GM19240 (cell line): ENCODE measurements at regions not wholly inside any gene's neighbourhood (a gene's known extent, or its start where the extent isn't known, plus 50 kb on each side); places are given as distances from the start of the nearest gene placed in this dataset.
"Not testable (repeated sequence)": the region's sequence is repeated elsewhere in the genome, so short reads cannot be mapped to it uniquely, and the experiment has no call there.

Experiments used
- DNase-seq: peaks from one replicate; pipeline ENCODE4 v3.0.0; 2011; ENCODE audit warnings: low spot score; ENCODE audit not compliant: insufficient read length

DNA sequence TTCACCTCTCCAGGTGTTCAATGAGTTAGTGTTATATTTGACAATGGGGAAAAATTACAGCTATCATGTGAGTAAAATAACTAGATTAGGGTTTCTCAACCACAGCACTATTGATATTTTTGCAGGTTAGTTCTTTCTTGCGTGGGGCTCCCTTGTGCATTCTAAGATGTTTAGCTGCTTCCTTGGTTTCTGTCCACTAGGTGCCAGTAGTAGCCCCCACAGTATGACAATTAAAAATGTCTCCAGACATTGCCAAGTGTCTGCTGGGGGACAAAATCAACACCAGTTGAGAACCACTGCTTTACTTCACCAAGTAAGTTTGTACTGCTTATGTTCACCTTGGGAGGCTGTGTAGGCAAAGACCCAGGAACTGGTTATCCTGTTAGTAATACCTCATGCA lies 618.7 kb downstream of the EDEM1 start:
- no peak for DNase-seq

DNA sequence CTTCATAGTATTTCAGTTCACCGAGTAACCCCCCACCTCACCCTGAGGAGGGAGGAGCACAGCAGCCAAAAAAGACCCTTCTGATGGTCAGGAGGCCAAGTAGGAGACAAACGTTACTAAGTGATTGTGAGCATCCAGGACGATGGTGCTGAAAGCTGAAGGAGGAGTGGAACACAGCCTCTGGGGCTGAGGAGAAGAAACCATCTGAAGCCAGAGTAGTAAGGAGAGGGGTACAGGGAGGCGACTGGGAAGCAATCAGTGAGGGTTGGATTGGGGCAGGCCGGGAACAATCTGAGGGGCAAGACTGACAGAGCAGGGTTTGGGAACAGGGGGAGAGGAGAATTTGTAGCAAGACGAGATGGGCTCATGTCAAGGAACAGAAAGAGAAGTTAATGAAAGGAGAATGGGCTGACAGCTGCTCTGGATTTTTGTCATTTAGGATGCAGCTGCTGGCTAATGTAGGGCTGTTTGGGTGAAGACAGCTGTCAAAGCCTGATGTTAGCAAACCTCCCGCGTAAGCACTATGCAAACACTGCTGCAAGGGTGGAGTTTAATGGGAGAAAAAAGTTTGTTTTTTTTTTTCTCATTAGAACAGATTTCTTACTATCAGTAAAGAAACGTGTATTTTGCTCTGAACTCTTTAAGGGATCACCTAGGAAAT lies 622.2 kb downstream of the EDEM1 start:
- no peak for DNase-seq

DNA sequence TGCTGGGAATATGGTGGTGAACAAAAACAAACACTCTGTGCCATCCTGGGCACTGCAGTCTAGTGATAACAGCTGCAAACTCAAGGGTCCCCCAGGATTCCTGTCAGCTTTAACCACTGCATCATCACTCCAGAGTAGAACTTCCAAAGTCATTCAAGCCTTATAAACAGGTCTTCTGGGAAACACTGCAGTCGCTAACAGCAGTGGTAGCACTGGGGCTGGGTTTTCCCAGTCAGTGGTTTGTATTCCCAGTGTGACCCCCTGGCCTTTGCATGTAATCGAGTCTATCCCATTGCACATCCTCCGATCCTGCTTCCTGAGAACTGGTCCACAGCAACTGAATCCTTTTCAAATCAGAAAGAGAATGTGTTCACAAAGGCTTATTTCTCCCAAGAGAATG lies 623.5 kb downstream of the EDEM1 start:
- no peak for DNase-seq

DNA sequence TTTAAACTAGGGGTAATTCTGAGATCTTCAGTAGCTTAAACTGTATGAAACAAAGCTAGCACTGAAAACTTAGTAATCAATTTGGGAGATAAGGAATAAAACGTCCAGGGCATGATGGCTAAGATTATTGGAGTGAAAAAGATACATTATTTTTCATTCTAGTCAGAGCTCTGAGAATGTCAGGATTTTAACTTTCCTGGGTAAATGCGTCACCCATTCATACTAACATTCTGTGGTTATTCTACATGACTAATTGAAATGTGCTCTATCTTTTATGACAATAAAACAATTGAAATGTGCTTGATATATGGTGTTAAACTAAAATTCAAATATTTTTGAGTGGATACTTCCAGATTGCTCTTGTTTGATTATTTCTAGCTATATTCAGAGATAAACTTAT lies 626.0 kb downstream of the EDEM1 start:
- DNase-seq = no peak

DNA sequence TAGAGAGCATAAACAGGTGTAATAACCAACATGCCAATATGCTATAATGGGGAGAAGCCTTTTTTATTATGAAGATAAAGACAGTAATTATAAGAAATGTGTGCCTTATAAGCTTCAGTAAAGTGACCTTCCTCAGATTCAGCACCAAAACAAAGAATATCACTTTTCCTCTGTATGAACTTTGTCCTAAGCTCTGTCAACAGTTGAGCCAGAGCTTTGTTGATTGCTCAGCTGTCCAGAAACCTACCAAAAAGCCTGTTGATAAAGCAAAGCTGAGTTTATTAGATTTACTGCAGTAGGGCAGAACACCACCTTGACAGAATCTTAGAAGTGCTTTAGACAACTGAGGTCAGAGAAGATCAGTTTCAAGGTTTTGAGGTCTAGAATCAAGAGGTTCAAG lies 635.3 kb downstream of the EDEM1 start:
- no peak for DNase-seq

DNA sequence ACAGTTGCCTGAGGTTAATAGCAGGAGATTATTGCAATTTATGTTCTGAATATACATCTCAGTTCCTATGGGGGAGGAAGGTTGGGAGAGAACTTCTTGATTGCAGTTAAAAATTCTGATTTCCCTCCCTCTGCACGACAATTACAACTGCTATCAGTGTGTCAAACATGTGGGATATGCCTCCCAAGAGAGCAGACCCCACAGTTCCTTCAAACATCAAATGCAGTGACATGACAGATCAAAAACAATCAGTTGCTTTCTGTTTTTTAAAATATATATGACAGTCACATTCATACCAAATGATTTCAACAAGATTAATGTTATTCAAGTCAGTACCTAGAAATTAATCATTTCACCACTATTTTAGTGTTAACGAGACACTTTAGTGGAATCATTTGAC lies 639.0 kb downstream of the EDEM1 start:
- no peak for DNase-seq

DNA sequence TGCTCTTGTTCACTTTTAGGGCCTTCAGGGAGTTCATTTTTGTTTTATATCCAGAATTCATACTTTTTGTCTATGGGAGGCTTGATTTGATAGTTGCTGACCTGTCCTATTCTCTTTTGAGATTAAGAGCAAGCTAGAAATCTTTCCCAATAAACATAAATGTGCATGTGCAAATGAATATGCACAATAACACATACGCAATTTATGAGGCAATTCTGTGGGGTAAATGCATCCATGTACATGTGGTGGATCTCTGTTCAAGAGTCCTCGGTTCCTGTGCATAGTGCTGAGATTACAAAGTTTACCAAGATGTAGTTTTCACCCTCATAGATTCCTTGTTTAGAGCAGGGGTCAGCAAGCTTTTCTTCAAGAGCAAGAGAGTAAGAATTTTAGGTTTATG lies 640.7 kb downstream of the EDEM1 start:
- DNase-seq = no peak

DNA sequence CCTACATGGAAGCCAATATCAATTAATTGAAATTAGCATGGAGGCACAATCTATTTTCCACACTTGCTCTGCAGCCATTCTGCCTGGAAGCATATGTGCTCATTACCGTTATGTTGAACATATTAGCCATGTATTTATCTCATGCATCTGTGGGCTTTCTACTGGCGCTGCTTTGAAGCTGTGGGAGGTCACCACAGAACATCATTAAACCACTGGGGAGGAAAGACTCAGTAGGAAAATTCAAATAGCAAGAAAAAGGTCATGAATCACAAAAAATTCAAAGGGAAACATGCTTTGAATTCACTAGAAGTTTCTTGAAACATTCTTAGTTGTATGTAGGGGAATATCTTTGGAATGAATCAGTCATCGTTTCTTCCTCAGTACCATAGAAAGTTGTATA lies 652.5 kb downstream of the EDEM1 start:
- DNase-seq = no peak

DNA sequence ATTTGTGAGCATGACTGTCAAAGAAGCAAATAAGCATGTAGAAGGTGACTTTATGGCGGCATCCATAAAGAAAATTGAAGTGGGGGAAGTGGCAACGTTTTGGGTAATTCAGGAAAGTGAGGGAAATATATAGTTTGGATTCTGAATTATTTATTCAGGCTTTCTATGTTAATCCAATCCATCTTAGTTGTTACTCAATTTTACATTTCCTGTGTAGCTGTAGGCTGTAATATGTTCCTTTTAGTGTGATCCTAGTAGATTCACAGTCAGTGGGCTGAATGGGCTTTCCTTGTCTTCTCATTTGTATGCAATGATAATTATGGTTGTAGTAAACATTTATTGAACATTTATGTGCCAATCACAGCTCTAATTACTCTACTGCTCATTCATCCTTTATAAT lies 654.1 kb downstream of the EDEM1 start:
- DNase-seq = no peak

DNA sequence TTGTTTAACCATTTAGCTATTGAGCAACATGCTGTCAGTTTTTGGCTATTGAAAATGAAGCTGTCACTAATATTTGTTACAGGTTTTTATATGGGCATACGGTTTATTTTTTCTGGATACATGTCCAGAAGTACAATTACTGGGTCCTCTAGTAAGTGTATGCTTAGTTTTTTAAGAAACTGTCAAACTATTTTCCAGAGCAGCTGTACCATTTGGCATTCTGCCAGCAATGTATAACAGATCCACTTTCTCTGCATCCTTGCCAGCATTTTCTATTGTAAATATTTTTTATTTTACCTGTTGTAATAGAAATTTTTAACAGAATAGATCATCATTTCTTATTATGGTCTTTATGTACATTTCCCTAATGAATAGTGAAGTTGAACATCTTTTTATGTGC lies 658.8 kb downstream of the EDEM1 start:
- no peak for DNase-seq

DNA sequence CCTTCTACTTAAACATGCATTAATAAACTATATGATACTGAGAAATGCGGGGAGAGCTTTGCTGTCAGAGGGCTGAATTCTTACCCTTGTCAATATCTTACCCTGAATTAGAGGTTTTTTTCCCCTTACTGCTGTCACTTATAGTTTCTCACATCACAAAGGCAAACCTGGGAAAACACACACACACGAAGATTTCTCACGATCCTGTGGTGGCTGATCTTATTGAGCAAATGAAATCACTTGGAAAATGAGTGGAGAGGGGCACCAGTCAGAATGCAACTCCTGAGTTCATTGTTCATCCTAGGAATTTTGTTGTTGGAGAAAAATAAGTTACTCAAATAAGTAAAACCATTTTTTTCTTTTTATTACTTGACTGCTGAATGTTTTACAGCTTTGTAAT lies 673.6 kb downstream of the EDEM1 start:
- DNase-seq = no peak

DNA sequence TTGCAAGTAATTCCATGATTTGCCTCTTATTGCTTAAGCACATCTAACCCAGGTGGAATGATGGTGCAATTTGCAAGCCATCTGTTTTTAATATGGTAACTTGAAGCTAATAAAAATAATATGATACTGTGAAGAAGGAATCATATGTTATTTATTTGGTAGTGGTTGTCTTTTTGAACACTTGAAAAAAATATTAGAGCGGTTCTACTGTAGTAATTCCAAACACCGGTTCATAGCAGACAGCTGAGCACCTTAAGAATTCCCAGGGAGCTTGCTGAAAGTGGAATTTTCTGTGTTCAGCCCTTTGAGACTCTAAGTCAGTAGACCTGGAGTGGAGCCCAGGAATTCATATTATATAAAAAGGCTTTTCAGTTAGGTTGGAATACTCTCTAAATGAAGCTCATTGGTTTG lies 687.4 kb downstream of the EDEM1 start:
- DNase-seq = no peak

DNA sequence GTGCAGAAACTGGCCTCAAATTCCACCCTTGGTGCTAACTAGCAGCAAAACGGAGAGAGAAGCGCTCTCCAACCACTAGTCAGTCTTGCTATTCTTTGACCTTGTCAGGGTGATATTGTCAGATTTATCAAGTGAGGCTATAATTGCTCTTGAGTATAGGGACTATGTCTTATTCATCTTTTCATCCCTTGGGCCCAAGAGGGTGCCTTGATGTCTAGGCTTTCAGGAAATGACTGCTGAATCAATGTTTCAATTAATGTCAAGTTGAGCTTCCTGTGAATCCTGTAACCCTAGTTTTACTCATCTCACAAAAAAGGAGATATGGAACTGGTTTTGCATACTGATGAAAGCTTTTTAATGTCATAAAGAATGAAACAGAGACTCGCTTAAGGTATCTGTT lies 701.3 kb downstream of the EDEM1 start:
- DNase-seq = no peak

DNA sequence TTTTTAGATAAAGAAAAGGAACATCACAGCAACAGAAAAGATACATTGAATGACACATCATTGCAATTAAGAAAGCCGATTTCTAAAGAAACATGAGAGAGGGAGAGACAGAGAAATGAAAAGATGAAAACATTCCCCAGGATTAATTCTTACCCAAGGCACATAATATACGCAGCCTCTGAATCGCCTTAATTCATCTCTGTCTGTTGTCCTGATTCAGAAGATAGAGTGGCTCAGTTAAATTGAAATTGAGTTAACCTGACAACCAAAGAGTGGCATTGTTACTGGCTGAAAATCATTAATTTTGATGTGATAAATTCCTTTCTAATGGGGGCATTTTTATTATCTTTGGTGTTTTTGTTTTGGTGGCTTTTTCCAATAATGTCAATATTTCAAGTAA lies 701.9 kb downstream of the EDEM1 start:
- DNase-seq = no peak

DNA sequence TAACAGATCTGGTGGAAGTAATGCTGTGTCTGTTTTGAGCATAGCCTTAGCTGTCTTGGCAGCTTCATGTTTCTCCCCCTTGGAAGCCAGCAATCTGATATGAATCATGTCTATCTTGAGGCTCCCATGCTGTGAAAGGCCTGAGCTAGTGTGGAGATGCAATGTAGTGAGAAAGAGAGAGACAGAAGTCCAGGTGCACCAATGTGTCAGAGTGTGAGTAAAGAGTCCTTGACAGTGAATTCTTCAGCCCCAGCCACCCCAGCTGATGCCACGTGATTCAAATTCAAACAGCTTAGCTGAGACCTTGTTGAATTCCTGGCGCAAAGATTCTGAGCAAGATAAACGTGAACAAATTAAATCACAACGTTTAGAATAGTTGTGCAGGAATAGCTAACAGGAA lies 704.2 kb downstream of the EDEM1 start:
- no peak for DNase-seq

DNA sequence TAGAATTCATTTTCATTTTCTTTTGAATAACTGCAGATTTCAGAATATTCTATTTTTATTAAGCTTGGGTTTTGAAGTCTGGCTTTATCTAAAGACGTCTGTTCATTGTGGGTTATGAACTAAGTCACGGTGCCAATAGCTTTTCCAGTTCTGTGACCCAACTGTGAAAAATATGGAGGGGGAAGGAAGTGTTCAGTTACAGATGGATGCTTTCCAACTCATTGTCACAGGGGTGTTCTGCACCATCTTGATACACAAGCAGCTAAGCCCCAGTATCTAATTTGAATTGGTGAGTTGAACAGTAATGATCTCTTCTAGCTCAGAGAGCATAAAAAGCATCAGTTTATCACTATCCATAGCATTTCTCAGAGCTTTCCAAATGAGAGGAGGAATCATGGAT lies 710.6 kb downstream of the EDEM1 start:
- DNase-seq = no peak

DNA sequence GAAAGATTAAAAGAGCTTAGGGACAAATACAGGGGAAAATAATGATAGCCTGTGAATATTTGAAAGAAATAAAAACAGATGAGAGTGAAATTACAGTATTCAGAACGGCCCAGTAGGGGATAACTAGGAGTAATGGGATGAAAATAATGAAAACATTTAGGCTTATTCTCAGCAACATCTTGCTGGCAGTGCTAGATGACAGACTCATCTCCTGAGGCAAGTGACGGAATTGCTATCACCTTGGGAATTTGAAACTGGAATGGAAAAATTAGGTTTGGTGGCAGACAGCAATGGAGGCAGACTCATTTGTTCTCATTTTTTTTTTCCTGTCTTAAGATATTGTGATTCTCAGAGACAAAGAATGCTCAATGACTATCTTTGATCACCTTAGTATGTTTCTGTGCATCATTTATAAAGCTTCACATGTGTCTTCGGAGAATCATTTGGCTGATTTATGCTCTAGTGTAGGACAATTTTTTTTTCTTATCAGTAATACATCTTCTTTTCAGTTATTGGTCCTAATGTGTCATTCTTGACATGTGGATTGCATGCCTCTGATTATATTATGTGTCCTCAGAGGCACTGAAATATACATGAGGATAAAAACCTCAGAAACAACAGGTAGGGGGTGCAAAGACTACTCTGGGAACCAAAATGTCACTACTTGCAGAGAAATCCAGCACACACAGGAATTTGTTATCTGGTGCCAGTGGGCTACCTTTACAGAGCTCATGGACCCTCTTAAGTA lies 711.7 kb downstream of the EDEM1 start:
- DNase-seq = no peak

DNA sequence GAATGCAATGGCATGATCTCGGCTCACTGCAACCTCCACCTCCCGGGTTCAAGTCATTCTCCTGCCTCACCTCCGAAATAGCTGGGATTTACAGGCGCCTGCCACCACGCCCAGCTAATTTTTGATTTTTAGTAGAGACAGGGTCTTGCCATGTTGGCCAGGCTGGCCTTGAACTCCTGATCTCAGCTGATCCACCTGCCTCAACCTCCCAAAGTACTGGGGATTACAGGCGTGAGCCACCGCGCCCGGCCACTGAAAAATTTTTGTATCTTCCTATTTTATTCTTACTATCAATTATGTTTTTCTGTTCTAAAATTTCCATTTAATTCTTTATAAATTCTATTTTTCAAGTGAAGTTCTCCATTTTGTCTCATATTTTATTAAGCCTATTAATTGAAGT lies 730.4 kb downstream of the EDEM1 start:
- DNase-seq = no peak

DNA sequence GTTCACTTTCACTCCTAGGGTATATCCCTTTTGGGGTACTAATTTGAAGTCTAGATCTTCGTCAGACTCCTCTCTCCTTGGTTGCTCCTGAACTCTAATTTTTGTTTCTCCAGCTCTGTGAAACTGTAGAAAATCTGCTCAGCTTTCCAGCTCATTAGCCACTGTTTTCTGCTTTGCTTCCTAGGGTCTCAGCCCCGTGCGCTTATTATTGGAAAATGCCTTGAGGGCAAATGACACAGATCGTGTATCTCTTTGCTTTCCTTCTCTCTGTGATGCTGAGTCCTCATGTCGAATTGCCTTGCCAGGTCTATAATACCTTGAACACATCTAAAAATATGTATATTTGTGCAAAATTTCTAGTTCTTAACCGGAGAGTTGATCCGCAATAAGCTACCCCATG lies 731.1 kb downstream of the EDEM1 start:
- no peak for DNase-seq

DNA sequence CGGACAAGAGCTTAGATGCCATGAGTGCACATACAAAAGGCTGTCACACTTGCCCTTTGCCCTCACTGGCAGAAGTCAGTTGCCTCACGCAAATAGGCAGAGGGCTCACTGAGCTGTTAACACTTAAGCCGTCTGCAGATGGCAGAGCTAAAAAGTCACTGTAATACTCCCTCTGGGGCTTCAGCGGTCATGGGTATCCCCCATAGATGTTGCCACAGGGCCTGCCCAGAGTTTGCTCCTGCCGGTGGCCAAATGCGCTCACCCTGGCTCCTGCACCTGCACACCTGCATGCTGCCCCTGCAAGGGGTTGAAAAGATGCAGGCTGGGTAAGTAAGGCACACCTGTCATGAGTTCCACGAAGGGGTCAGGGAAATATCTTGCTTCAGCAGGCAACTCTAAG lies 741.5 kb downstream of the EDEM1 start:
- DNase-seq = no peak

DNA sequence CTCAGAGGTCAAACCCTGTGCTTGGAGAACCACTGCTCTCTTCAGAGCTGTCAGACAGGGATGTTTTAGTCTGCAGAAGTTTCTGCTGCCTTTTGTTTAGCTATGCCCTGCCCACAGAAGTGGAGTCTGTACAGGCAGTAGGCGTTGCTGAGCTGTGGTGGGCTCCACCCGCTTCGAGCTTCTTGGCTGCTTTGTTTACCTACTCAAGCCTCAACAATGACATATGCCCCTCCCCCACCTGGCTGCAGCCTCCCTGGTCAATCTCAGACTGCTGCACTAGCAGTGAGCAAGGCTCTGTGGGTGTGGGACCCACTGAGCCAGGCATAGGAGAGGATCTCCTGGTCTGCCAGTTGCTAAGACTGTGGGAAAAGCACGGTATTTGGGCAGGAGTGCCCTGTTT lies 756.6 kb downstream of the EDEM1 start:
- DNase-seq = not testable (repeated sequence)

DNA sequence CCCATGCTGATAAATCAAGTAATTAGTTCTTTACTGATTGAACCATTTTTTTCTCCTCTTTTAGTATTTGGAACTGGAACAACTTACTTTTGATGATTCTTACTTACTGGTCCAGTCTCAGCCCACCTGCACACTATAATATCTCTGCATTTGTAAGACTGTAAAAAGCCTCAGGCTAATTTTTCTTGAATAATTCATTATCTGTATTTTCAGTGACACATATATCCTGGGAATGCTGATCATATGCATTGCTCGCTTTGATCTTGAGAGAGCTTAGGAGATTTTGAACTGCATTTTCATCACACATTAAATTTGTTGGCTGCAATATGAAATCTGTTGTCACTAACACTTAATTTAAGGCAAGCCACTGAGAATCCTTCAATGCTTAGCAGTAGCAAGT lies 760.6 kb downstream of the EDEM1 start:
- no peak for DNase-seq

DNA sequence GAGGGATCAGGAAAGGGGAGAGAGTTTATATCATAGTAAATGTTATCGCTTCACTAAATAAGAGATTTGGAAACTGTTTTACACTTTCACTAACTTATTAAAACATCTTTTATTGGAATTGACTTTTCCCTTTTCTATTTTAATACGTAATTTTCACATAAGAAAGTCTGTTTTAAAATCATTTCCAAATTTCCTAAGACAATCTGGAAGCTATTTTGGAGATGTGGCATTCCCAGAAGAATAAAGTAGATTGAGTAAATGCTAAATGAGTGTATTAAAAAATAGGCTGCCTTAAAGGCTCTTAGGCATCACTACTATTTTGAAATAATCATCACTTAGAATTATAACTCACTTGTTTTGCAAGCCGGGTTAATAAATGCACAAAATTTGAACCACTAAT lies 763.5 kb downstream of the EDEM1 start:
- no peak for DNase-seq
